ENCODE measurements at regions not wholly inside any gene's neighbourhood (a gene's known extent, or its start where the extent isn't known, plus 50 kb on each side); places are given as distances from the start of the nearest gene placed in this dataset.

DNA sequence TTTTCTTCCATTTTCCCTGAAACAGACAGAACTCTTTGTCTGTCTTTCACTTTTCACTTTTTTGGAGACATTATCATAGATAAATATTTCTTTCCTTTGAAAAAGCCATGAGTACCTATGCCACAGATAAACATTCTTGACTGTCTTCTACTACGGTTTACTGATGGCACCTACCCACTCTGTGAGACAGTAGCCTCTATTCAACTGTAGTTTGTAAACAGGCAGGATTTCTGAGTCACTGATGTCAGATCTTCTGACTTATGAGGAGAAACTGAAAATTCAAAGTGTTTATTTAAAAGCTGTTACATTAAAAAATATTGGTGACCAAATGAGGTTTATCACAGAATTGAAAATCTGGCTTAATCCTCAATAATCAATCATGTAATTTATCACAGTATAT lies 658.4 kb downstream of the TOX3 start:
- DNase-seq: no peak

DNA sequence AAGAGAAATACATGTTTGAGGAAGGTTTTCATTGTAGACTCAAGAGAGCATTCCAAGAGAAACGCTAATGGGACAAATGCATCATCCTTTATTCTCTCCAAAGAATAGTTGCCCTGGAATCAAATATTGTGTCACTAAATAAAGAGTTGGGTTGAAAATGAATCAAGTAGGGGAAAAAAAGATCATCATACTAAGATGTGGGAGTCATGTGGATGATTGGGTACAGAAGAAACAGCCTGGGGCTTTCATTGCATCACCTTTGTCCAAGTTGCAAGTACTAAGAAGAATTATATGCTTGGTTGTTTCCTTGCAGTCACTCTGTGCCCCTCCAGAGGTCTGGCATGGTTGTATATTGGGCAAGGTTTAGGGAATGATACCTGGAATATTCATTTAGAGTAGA lies 658.9 kb downstream of the TOX3 start:
- DNase-seq: no peak

DNA sequence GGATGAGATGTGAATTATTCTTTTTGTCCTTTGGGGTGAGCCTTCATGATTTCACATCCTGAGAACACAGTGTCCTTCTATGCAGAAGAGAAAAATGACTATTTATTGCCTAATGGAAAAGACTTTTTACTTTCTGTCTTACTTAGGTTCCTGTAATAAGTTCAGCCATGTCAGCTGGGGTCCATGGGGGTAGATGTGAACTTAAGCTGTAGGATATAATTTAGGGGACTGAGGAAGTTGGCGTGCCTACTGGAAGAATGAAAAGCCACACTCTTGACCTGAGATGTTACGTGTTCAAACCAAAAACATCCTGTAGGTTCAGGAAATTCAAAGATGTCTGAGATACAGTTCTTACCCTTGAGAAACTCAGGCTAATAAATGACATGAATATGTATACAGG lies 660.5 kb downstream of the TOX3 start:
- DNase-seq: no peak

DNA sequence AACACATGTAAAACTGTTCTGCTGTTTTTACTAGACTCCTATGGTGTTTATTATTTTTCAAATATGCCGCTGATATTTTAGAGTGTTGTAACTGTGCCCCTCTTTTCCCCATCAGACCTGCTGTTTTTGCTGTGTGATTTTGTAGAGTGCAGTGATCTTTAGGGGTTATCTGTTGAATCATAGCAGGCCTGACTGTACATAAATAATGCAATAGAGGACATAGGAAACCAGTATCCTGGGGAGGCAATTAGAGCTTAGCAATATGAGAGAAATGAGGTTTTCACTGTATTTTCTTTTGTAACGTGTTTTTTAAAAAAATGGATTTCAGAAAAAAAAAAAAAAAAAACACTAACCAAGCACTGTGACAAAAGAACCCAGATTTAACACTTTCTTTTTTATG lies 662.2 kb downstream of the TOX3 start:
- DNase-seq: no peak

DNA sequence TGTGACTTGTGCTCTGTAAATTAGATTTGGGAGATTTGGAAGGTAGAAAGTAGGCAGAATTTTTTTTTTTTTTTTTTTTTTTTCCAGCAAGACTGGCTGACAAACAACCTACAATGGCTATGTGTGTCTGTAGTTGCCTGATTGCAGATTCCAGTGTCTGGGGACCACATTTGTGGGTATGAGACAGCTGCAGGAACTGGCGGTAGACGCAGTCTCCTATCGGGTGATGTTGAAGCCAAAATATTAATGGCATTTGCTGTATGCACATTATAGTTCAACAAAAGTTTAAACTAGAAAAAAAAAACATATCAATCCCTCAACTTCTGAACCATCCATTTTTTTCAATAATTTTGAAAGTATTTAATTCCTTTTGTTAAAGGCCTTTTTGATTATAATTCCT lies 665.2 kb downstream of the TOX3 start:
- no peak for DNase-seq

DNA sequence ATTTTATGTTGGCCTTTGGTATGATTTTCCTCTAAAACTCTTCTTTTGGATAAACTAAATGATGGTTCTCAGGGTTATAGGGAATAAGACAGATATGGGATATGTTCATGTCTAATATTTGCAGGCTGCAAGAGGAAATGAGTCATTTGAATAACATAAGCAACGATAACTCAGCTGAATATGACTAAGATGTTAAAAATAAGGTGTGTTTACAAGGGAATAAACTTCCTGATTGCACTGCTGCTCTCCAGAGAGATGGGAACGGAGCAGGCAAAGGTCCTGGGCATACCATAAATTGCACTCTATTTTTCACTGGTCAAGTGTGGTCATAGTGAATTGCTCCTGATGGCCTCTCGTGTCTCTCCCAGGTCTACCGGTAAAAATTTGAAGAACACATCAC lies 666.2 kb downstream of the TOX3 start:
- no peak for DNase-seq

DNA sequence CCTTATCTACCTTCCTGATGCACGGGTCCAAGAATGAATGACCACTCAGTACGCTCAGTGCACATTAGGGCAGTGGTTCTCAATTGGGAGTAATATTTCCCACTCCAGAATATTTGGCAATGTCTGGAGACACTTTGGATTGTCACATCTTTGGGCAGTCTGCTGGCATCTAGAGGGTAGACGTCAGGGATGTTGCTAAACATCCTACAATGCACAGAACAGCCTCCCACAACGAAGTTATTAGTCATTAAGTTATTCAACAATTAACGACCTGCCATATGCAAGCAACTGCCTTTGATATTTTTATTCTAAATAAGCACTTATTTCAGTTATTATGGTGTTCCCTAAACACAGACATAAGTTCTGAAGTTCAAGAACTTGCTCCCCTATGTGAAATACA lies 669.3 kb downstream of the TOX3 start:
- no peak for DNase-seq

DNA sequence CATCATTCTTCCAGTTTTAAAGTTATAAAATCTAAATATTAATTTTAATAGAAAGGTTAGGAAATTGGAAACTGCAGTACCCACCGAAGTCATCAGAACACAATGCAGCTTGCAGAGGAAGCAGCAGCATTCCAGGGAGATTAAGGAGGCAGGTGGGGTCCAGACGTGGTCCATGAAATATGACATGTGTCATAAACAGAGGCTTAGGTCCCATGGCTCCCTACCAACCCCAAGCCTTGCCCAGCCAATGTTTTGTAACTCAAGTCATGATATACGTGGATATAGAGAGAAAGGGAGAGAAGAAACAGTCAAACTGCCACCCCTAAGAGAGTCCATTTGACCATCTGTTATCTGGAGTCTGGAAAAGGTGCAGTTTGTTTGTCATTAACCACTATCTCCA lies 670.0 kb downstream of the TOX3 start:
- no peak for DNase-seq

DNA sequence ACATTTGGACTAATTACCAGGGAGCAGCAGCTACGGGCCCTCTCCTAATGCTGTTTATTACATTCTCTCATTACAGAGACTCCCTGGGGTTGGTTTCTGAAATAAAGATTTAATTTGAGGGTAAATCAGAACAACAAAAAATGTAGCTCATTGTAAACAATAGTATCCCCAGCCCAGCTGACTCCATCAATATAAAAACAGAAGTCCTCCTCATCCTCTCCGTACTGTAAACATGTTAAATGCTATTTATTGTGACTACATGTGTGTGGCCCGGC lies 670.4 kb downstream of the TOX3 start:
- no peak for DNase-seq

DNA sequence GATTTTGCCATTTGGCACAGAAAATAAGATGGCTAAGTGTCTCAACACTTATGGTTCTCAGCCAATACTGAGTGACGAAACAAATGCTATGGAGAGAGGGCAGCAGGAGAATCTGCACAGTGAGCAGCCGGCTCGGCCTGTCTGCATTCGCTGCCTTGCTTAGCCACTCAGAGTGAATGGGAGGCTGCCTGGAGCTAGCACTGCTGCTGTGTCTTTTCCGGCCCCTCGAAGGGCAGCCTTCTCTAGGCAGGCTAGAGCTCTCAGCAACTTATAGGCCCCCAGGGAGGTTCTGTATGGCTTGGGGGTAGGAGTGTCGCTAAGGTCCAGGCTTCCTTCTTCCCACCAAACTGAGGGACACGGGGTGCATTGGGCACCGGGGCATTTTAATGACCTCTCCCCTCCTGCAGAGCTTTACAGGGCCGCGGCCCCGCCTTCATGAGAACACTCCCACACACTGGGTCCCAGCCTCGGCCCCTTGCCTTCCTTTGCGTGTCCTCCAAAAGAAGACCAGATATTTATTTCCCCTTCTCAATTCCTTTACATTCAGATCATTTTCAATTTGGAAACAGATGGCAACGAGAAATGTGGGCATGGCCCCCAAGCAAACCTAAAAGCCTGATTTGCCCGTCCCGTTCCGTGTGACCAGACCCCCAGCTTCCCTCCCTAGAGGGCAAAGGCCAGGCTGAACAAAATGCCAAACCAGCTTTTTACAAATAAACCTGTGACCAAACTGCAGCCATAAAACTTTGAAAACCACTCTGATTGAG lies 670.9 kb downstream of the TOX3 start:
- no peak for DNase-seq

DNA sequence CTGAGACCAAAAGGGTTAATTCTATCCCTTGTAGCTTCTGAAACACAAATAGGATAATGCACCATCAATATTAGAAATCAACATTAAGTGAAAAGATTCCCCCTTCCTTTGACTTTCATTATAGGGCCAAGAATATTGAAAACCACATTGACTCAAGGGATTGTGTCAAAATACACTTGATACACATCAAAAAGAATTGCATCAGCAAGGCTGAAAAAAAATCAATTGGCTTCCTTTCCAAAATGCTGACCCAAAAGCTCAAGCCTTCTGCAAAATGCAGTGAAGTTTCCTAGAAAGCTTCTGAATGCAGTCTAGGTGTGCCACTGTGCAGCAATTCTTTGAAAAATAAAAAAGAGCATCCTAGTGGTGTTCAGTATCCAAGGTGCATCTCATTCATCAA lies 674.4 kb downstream of the TOX3 start:
- DNase-seq: no peak

DNA sequence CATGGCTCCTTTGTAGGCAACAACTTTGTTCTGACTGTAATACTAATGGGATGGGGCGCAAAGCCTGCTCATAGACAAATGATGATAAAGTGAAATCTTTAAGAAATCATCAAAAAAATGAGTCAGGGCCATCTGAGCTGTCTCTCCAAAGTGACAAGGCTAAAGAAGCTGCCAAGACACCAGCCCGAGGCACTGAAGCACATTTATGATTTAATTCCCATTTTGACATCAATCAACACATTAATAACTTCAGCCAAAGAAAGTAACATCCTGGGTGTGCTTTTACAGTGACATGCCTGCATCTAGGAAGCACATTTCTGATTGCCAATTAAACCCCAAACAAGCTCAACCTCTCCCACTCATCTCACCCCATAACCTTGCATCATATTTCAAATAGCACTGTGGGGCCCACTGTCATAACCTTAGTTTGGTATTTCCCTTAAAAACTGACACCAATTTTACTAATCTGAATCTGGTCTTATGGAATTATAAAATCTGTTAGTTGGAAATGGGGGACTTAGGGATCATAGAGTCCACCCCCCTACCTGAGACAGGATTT lies 676.6 kb downstream of the TOX3 start:
- no peak for DNase-seq

DNA sequence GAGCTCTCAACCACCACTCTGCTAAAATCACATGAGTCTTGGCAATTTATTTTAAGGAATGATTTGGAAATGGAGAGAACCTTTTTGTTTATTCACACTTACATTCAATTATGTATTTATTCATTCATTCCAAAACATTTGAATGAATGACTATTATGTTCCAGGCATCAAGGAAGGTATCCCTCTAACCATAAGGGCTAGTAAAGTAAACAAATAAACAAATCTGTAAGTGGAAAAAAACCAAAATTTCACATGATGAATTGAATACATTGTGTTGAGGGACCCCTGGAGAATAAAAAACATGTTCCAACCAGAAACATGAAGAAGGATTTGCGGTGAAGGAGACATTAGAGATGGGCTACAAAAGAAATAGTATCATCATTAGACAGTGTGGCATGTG lies 677.8 kb downstream of the TOX3 start:
- no peak for DNase-seq

DNA sequence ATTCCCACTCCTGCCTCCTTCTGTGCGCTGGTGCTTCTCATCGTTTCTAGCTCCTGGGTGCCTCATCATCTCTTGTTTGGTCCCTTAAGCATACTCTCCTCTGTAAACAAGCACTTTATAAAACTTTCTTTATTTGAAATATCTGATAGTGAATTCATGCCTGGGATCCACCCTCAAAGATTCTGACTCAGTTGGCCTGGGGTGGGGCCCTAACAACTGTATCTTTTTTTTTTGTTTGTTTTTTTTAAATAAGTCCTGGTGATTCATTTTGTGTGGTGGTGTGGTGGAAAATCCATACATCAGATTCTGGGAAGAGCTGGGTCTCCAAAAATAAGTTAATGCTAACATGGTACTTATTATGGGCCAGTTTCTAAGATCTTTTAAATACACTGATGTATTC lies 678.3 kb downstream of the TOX3 start:
- no peak for DNase-seq

DNA sequence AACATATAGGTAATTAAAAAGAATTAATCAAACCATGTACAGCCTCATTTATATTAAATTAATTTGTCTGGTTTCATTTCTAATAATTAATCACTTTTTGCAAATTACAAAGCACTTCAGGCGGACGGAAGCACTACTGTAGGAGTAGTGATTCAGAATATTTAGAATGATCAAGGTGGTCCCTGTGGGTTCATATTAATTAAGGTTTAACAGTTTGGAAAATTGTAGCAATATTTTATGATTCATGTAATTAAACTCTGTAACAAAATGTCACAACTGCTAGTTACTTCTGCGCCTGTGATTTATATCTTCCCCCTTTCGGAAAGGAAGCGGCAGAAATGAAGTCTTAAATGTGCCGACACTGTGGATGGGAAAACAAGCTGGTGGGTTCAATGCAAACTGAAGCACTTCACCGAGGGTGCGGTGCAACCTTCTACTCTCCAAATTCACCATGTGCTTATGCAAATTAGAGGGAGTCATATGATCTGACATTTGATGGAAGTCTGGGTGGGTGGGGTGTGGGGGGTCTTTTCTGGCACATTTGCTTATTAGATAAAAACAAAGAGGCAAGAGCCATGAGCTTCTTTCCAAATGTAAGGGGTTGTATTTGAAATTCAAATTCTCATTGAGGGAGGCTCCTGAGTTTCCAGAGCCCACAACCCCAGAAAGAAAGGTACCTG lies 679.4 kb downstream of the TOX3 start:
- no peak for DNase-seq

DNA sequence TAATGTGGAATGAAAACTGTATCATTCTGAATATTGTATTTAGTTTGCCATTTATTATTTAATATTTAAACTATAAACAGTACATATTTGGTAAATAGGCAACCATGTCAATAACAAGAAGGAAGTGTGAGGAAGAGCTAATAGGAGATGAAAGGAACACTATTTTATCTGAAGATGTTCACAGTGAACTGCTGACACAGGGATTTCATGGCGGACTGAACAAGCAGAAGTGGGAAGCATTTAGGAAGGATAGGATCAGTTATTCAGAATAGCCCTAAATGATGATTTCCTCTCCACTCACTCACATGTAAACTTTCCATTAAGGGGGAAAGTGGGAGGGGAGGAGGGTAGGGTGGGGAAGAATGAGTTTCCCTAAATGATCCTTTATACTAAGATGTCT lies 682.4 kb downstream of the TOX3 start:
- DNase-seq: no peak

DNA sequence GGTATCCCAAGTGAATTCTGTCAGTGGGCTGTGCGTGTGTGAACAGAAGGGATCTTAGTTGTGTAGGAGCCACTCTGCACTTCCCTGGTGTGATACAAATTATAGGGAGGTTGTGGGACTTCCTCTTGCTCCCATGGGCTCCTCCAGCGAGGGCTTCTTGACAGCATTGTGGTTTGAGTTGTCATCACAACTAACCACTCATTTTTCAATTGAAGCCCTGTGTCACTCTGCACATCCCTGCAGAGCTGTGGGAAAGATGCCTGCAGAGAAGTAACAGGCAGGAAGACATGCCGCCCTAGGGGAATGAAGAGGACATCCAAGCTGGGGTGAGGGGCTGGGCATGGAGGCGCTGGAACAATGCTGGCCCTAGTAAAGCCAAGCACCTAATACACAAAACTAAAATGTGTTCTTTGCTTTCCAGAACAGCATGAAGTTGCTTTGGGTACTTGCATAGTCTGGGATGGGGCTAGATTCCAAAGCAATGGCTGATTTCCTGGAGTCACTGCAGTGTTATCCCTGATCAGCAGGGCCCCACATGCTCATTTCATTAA lies 692.5 kb downstream of the TOX3 start:
- DNase-seq: no peak

DNA sequence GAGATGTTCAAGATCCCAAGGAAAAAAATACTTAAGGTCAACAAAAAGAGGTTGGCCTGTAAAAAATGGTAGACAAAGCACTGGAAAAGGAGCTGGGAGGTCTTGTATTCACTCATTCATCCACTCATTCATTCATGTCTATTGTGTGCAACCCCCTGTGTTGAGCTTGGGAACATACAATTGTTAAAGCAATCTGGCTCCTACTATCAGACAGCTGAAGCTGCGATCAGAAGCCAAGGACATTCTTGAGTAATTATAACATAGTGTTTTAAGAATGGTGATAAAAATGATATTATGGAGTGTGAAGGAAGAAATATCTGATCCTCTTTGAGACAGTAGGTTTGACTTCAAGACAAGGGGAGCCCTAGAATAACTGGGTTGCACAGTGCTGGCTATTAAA lies 693.4 kb downstream of the TOX3 start:
- no peak for DNase-seq

DNA sequence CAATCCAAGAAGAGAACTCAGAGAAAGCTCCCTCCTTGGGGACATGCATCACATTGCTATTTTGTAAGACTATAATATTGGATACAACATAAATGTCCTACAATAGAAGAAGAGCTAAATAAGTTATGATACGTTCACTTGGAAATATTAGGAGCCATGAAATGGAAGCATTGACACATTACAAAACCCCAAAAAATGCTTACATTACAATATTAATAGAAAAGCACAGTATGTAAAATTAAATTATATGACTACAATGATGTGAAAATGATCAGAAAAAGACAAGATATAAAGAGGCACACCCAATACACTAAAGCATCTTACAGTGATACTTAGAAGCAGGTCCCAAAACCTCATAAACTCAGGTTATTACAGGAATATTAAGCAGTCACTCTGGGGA lies 694.1 kb downstream of the TOX3 start:
- no peak for DNase-seq

DNA sequence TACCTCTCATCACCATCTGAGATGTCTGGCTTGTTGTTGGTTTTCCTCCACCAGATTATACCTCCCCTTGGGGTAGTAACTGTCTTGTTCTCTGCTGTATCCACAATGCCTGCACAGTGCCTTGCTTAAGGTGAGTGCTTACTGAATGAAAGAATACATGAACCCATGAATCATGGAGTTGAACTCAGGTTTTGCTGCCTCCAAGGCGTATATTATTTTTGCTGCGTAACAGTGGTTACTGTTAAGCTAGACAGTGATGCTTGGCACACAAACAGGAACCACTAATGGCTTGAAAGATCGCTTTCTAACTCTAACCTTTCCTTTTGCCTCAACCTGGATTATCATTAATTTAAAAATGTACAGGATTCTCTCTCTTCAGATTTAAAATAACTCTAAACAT lies 695.8 kb downstream of the TOX3 start:
- DNase-seq: no peak

DNA sequence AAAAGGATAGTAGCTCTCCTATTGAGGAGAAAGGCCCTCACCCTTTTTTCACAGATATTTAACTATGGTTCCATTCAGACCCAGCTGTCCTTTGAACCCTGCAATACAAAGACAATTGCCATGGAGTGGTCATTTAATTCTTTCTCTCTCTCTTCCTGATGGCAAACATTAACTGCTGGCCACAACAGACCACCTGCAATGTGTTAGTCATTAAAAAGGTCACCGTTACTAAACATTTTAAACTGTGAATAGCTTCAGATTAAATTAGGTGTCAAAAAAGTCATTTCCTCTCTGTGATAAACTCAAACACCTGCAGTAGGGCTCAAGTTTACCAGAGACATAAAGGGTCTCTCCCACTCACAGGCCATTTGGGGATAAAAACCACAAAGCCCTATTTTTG lies 697.2 kb downstream of the TOX3 start:
- no peak for DNase-seq

DNA sequence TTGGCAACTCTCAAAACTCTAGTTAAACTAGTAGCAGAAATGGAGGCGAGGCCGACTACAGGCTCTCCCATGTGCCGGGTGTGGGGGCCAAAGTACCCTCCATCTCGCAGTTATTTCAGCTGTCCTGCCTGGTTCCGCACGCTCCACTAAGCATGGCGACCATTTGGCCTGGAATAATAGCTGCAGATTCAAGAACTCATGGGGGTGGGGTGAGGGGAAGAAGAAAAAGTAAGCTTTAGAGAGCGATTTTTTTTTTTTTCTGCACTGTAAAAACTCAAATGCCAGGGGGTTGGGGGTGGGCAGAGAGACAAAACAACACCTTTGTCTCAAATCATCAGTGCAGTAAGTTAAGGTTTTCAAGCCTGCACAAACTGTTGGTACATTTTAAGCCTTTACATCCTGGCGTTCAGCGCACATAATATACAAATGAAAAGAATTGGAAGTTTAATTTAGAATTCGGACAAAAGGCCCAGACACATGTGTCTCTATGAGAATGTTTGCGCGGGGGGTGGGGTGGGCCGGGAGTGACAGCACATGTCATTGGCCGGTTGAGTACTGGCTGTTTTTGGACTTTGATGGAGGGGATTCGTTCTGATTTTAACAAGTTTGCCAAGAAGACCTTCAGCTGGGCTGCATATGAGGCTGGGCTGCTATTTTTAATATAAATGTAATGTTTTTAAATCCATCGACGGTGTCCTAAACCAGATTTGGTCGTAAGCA lies 694.7 kb upstream of the SALL1 start:
- no peak for DNase-seq

DNA sequence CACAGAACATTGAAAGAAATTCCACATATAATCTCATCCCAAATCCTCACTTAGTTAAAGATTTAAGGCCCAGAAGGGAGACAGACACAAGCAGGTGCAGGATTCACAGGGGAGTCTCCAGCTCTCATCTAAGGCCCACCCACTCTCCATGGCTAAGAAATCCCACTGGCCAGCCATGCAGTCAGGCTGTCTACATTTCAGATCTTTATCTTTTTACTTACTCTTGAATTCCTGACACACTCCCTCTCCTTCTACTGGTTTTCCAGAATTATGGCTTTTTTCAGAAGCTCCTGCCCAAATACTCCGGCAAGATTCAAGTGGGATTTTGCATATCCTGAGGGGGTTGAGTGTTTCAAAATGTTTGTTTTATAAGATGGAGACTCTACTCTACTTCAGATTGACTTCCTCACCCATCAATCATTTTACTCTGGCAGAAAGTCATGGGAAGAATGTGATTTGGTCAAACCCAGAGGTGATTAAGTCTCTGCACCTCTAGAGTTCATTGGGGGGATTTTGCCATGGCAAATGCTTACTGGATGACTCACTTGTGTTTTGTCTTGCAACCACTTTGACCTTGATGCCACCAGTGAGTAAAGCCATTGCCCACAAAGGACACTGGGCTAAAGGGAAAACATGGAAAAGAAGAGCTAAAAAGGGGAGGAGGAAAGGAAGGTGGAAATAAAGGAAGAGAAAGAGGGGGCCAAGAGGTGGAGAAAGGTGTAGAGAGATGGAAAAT lies 688.8 kb upstream of the SALL1 start:
- no peak for DNase-seq

Data from GF-D8 (cell line).